ENCODE measurements at regions not wholly inside any gene's neighbourhood (a gene's known extent, or its start where the extent isn't known, plus 50 kb on each side); places are given as distances from the start of the nearest gene placed in this dataset.

GRCh38 chr10:114885443-114885842 lies 52.6 kb upstream of the TRUB1 start:
- no peak overlapping the region for H3K9ac ChIP-seq (ENCODE audit: low read length in 5 of 5)
- no peaks in the 10 kb centered on the region for H3K9me3 ChIP-seq (ENCODE audit: control insufficient read depth in 5 of 5, low read length in 5 of 5)
- H3K4me1 ChIP-seq (ENCODE audit: control insufficient read depth in 5 of 5, insufficient read depth in 5 of 5, low read length in 5 of 5), result no peaks in the 10 kb centered on the region
- H3K27me3 ChIP-seq (ENCODE audit: control insufficient read depth in 5 of 5, insufficient read depth in 4 of 5, low read length in 5 of 5), result peaks cover 0 to 3% (median 0%) of the 10 kb centered on the region in 5 donors
- H3K36me3 ChIP-seq (ENCODE audit: control insufficient read depth in 5 of 5, insufficient read depth in 5 of 5, low read length in 5 of 5), result no peaks in the 10 kb centered on the region
- no peak overlapping the region for H3K4me3 ChIP-seq (ENCODE audit: low read depth in 1 of 5, low read length in 5 of 5)
- H3K27ac ChIP-seq (ENCODE audit: low read depth, low read length), result no peak overlapping the region
